NCI-H748 (cell line): ENCODE measurements at regions not wholly inside any gene's neighbourhood (a gene's known extent, or its start where the extent isn't known, plus 50 kb on each side); places are given as distances from the start of the nearest gene placed in this dataset.

Experiments
- DNase-seq: peaks from one replicate; lab custom pipeline; 2025; ENCODE audit not compliant: unreplicated experiment; lab: John Stamatoyannopoulos, UW

DNA sequence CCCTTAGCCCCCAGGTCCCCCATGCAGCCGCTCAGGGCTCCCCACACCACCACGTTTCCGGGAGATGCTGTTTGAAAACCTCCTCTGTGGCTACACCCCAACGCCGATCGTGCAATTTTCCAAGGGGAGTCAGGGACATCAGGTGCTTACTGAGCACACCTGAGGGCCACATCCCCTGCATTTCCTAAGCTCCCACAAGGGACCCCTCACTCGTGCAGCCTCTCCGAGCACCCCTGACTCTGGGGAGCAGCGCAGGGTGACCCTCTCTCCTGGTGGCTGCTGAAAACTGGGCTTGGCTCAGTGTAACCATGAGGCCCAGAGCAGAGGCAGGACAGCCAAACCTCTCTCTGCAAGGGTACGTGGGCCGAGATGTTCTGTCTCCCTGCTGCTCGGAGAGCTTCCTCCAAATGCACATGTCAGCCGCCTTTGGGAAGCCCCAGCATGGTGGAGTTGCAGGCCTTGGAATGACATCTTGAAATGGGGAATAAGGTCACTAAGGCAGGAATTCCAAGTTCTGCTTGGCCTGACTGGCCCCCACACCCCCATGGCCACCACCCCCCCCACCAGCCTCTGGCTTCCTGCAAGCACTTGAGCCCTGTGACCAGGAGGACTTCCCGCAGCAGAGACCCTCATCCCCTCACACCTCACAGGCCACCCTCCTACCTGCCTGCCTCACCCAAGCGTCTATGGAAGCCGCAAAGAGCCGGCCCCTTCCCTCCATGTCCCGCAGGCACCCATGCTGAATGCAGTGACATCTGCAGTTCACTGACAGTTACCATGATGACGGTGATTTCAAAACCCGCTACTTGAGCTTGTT, 257.4 kb downstream of the BRD1 start:
- no peak for DNase-seq

- no peak for DNase-seq
Observed at GRCh38 chr22:49569286-49570031, 258.2 kb downstream of the BRD1 start.

DNA sequence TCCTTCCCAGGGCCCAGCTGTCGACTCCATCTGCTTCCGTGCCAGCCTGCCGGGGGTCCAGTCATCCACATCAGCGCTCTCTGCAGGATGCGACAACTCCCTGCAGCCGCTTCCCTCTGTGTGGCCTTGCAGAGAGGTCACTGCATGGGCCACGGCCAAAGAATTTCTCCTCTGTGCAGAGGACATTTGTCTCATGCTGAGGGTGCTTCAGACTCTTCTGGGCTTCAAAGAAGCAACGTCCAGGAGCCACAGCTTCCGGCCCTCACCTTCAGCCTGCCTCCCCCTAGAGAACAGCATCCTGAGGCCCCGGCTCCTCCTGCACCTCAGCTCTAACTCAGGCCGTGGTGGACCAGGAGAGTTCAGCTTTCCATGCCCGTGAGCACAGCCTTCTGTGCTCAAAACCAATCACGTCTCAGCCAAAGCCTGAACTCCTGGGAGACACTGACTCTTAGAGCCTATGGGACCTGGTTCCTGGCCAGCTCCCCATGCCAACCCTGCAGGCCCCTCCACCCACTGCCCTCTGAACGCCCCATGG, 258.9 kb downstream of the BRD1 start:
- no peak for DNase-seq

GRCh38 chr22:49567899-49568750, 259.5 kb downstream of the BRD1 start:
- DNase-seq: no peak

GRCh38 chr22:49566693-49567092, 261.0 kb downstream of the BRD1 start:
- DNase-seq: no peak

GRCh38 chr22:49566141-49566541, 261.5 kb downstream of the BRD1 start:
- DNase-seq: no peak

- DNase-seq: no peak
Observed at GRCh38 chr22:49565516-49565855, 262.2 kb downstream of the BRD1 start.

GRCh38 chr22:49564666-49565515, 262.8 kb downstream of the BRD1 start:
- DNase-seq: no peak

DNA sequence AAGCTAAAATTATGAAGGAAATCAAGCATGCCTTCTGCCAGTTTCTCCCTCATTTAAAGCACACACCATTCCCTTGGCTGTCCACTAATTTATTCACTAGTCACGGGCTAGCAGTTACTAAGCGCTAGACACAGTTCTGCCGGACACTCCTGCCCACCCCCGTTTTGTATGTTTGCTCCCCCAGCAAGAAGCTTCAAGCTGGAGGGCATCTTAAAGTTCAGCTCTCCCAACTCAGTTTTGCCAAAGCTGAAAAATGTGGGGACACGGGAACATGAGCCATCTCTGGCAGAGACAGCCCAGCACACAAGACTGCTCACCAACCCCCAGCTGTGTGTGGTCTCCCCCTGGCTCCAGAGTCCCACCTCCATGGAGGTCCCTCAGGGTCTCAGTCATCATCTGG, 263.6 kb downstream of the BRD1 start:
- DNase-seq: no peak

DNA sequence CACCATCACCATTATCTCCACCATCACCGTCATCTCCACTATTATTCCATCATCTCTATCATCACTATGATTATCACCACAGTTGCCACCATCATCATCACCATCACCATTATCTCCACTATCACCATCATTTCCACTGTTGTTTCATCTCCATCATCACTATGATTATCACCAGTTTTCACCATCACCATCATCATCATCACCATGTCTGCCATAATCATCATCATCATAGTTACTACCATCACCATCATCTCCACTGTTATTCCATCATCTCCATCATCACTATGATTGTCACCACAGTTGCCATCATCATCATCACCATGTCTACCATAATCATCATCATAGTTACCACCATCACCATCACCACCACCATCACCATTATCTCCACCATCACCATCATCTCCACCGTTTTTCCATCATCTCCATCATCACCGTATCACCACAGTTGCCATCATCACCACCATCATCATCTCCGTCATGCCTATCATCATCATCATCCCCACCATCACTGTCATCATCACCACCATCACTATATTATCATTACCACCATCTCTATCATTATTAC, 264.9 kb downstream of the BRD1 start:
- DNase-seq: no peak

- no peak for DNase-seq
Observed at GRCh38 chr22:49561976-49562375, 265.7 kb downstream of the BRD1 start.

DNA sequence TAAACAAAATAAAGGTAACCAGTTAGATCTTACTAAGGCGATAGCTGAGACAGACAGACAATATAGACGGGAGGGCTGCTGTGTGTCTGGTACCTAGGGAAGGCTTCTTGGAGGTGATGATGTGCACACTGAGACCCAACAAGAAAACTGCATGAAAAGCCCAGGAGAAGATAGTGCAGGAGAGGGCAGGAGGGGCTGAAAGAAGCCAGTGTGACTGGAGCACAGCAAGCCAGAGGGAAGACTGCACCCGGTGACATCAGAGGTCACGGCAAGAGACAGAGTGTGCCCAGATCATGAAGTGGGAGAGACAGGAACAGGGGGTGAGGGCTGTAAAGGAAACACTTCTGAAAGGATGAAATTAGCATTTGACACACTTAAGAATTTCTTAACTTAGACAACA, 266.3 kb downstream of the BRD1 start:
- DNase-seq: no peak

- DNase-seq: no peak
Observed at GRCh38 chr22:49555526-49555925, 272.1 kb downstream of the BRD1 start.

DNA sequence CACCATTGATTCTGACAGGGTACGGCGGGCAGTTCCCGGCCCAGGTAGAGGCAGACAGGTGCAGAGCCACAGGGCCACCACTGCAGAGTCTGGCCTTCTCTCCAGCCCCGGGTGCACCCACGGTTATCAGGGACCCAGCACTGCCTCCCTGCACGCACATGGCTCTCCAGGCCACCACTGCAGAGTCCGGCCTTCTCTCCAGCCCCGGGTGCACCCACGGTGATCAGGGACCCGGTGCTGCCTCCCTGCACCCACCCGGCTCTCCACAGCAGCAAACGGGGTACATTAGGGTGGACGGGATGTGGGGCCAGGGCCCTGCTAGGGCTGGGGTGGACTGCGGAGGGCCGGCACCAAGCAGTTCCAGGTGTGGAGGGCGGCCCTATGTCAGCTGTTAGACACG, 272.9 kb downstream of the BRD1 start:
- no peak for DNase-seq

GRCh38 chr22:49554296-49554625, 273.4 kb downstream of the BRD1 start:
- DNase-seq: no peak

- no peak for DNase-seq
Observed at GRCh38 chr22:49553518-49554295, 274.0 kb downstream of the BRD1 start.

DNA sequence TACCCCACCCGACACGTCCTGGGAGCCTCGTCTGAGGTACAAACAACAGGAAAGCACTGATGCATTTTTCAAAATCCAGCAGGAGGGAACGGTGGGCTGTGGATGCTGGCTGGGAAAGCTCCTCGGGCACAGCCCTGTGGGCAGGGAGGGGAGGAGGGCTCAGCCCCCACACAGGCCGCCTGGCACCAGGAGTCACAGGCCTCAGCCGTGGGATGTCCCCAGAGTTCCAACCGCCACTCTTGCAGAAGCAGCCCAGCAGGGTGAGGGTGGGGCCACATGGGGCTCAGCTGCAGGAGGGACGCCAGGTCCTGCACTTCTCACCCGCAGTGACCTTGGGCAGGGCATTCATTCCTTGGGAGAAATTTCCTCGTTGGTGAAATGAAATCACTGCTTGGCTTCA, 274.6 kb downstream of the BRD1 start:
- DNase-seq: no peak

GRCh38 chr22:49551897-49552614, 275.6 kb downstream of the BRD1 start:
- DNase-seq: no peak

- DNase-seq: no peak
Observed at GRCh38 chr22:49551446-49551845, 276.2 kb downstream of the BRD1 start.
